ENCODE measurements at regions not wholly inside any gene's neighbourhood (a gene's known extent, or its start where the extent isn't known, plus 50 kb on each side); places are given as distances from the start of the nearest gene placed in this dataset.

GRCh38 chr2:59322870-59323269 lies 1081.7 kb upstream of the FANCL start:
- DNase-seq (ENCODE audit: low spot score in 2 of 2), result no peak
- TF ChIP-seq POLR2AphosphoS5 (IDR thresholded peaks at IDR 0.05) (no peak), CTCF (IDR thresholded peaks at IDR 0.05) (no peak), POLR2A (IDR thresholded peaks at IDR 0.05) (no peak)
- Histone ChIP-seq H3K27me3 (no peaks in the 10 kb centered on the region), H3K9me3 (no peaks in the 10 kb centered on the region), H3K27ac (no peak overlapping the region), H3K36me3 (no peaks in the 10 kb centered on the region), H3K4me3 (no peak overlapping the region), H3K4me1 (no peaks in the 10 kb centered on the region)
- intact Hi-C loops (cut with DNase I; ENCODE audit: low total_unique reads), result loop anchor here (1.0 kb wide), 1 partner anchor 20 kb away; no protein-coding TSS in a partner anchor

- DNase-seq (ENCODE audit: low spot score in 2 of 2), result no peak
- intact Hi-C loops (cut with DNase I; ENCODE audit: low total_unique reads), result no loop called here
- no peaks in the 10 kb centered on the region for H3K4me1 ChIP-seq
- no peaks in the 10 kb centered on the region for H3K9me3 ChIP-seq
- TF ChIP-seq POLR2A (IDR thresholded peaks at IDR 0.05), result no peak
- no peak for TF ChIP-seq POLR2AphosphoS5 (IDR thresholded peaks at IDR 0.05)
- TF ChIP-seq CTCF (IDR thresholded peaks at IDR 0.05), result no peak
- H3K27ac ChIP-seq, result no peak overlapping the region
- no peak overlapping the region for H3K4me3 ChIP-seq
- H3K27me3 ChIP-seq, result no peaks in the 10 kb centered on the region
- H3K36me3 ChIP-seq, result no peaks in the 10 kb centered on the region
These were observed 1080.9 kb upstream of the FANCL start for GRCh38 chr2:59322005-59322404.

- no peak for DNase-seq (ENCODE audit: low spot score in 2 of 2)
- no peak for TF ChIP-seq POLR2AphosphoS5 (IDR thresholded peaks at IDR 0.05)
- TF ChIP-seq POLR2A (IDR thresholded peaks at IDR 0.05), result no peak
- no peak for TF ChIP-seq CTCF (IDR thresholded peaks at IDR 0.05)
- no peaks in the 10 kb centered on the region for H3K9me3 ChIP-seq
- H3K36me3 ChIP-seq, result no peaks in the 10 kb centered on the region
- H3K4me1 ChIP-seq, result no peaks in the 10 kb centered on the region
- no peaks in the 10 kb centered on the region for H3K27me3 ChIP-seq
- intact Hi-C loops (cut with DNase I; ENCODE audit: low total_unique reads), result no loop called here
- no peak overlapping the region for H3K4me3 ChIP-seq
- no peak overlapping the region for H3K27ac ChIP-seq
These were observed 1073.1 kb upstream of the FANCL start for GRCh38 chr2:59314031-59314766.

- Histone ChIP-seq H3K4me1 (no peaks in the 10 kb centered on the region), H3K9me3 (no peaks in the 10 kb centered on the region), H3K36me3 (no peaks in the 10 kb centered on the region), H3K27ac (no peak overlapping the region), H3K4me3 (no peak overlapping the region), H3K27me3 (no peaks in the 10 kb centered on the region)
- no peak for DNase-seq (ENCODE audit: low spot score in 2 of 2)
- no peak for TF ChIP-seq POLR2A (IDR thresholded peaks at IDR 0.05)
- no peak for TF ChIP-seq POLR2AphosphoS5 (IDR thresholded peaks at IDR 0.05)
- no peak for TF ChIP-seq CTCF (IDR thresholded peaks at IDR 0.05)
- intact Hi-C loops (cut with DNase I; ENCODE audit: low total_unique reads), result no loop called here
These were observed 1072.1 kb upstream of the FANCL start for GRCh38 chr2:59312967-59313940.

GRCh38 chr2:59312029-59312428 lies 1070.9 kb upstream of the FANCL start:
- H3K4me1 ChIP-seq, result no peaks in the 10 kb centered on the region
- H3K36me3 ChIP-seq, result no peaks in the 10 kb centered on the region
- no peaks in the 10 kb centered on the region for H3K27me3 ChIP-seq
- intact Hi-C loops (cut with DNase I; ENCODE audit: low total_unique reads), result no loop called here
- H3K4me3 ChIP-seq, result no peak overlapping the region
- no peak overlapping the region for H3K27ac ChIP-seq
- DNase-seq (ENCODE audit: low spot score in 2 of 2), result no peak
- no peaks in the 10 kb centered on the region for H3K9me3 ChIP-seq
- no peak for TF ChIP-seq POLR2A (IDR thresholded peaks at IDR 0.05)
- TF ChIP-seq CTCF (IDR thresholded peaks at IDR 0.05), result no peak
- no peak for TF ChIP-seq POLR2AphosphoS5 (IDR thresholded peaks at IDR 0.05)
